Testis (tissue), 2 donors: ENCODE measurements at regions not wholly inside any gene's neighbourhood (a gene's known extent, or its start where the extent isn't known, plus 50 kb on each side); places are given as distances from the start of the nearest gene placed in this dataset.
"Not testable (repeated sequence)": the region's sequence is repeated elsewhere in the genome, so short reads cannot be mapped to it uniquely, and the experiment has no call there.

Experiments
- POLR2A ChIP-seq: fragments of 450-650 bp; IDR thresholded peaks from one replicate; pipeline ENCODE4 v1.6.1; 2017; ENCODE audit warnings: antibody characterized with exemption, mild to moderate bottlenecking, moderate library complexity
- TF ChIP-seq, protein P1 (sequence below), 3 experiments: fragments of 450-650 bp in 2 of 3; fragments of 200-600 bp in 1 of 3; sonication (generic) in 1 of 3; IDR thresholded peaks; one replicate each; pipeline ENCODE4 v1.5.1; 2016 to 2019; ENCODE audit warnings: antibody characterized with exemption in 3 of 3, mild to moderate bottlenecking in 2 of 3, moderate library complexity in 1 of 3

DNA sequence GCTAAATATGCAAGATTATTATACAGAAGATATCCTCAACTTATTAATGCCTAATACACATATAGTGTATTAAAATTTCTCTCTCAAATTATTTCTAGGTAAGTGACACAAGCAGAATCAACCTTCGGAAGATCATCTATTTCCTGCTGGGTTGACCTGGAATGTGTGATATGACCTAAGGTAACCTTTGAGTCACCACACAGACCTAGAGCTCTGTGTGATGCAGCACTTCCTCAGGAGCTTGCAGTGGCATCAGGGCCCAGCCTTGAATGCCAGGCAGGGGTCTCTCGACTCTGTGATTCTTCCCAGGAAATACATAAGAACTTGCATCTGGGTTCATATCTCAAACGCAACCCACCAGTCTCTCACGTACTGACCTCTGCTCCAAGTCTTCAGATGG lies 385.3 kb downstream of the RPIA start:
- TF ChIP-seq, protein P1, sequence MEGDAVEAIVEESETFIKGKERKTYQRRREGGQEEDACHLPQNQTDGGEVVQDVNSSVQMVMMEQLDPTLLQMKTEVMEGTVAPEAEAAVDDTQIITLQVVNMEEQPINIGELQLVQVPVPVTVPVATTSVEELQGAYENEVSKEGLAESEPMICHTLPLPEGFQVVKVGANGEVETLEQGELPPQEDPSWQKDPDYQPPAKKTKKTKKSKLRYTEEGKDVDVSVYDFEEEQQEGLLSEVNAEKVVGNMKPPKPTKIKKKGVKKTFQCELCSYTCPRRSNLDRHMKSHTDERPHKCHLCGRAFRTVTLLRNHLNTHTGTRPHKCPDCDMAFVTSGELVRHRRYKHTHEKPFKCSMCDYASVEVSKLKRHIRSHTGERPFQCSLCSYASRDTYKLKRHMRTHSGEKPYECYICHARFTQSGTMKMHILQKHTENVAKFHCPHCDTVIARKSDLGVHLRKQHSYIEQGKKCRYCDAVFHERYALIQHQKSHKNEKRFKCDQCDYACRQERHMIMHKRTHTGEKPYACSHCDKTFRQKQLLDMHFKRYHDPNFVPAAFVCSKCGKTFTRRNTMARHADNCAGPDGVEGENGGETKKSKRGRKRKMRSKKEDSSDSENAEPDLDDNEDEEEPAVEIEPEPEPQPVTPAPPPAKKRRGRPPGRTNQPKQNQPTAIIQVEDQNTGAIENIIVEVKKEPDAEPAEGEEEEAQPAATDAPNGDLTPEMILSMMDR (IDR thresholded peaks at IDR 0.05) = not testable (repeated sequence)
- TF ChIP-seq POLR2A = not testable (repeated sequence)
